Neuronal stem cell (in vitro differentiated cells): ENCODE measurements at regions not wholly inside any gene's neighbourhood (a gene's known extent, or its start where the extent isn't known, plus 50 kb on each side); places are given as distances from the start of the nearest gene placed in this dataset.
A peak's percentile ranks its signal among the peaks of the same experiment; 100 is the strongest.

Experiments
- DNase-seq: peaks from one replicate; pipeline ENCODE4 v3.0.0-alpha.2; 2013; ENCODE audit warnings: low spot score
- H2AFZ ChIP-seq: one replicate; pipeline ENCODE4 v1.6.1; 2013; ENCODE audit warnings: mild to moderate bottlenecking, low read length, inconsistent platforms
- H2AK5ac ChIP-seq: 2 replicates; pipeline ENCODE4 v1.6.1; 2013; ENCODE audit warnings: low read depth, mild to moderate bottlenecking, inconsistent platforms, low read length, moderate library complexity, mixed read lengths
- H2BK120ac ChIP-seq: 2 replicates; pipeline ENCODE4 v1.6.1; 2013; ENCODE audit warnings: low read depth, mild to moderate bottlenecking, inconsistent platforms, low read length, moderate library complexity, mixed read lengths
- H2BK12ac ChIP-seq: one replicate; pipeline ENCODE4 v1.6.1; 2013; ENCODE audit warnings: low read length, inconsistent platforms
- H2BK15ac ChIP-seq: 2 replicates; pipeline ENCODE4 v1.6.1; 2013; ENCODE audit warnings: mild to moderate bottlenecking, low read length, inconsistent platforms, mixed read lengths
- H2BK5ac ChIP-seq: one replicate; pipeline ENCODE4 v1.6.1; 2013; ENCODE audit warnings: inconsistent platforms, mild to moderate bottlenecking, low read length, moderate library complexity
- H3K14ac ChIP-seq: one replicate; pipeline ENCODE4 v1.6.1; 2013; ENCODE audit warnings: low read length, inconsistent platforms
- H3K18ac ChIP-seq: 2 replicates; pipeline ENCODE4 v1.6.1; 2013; ENCODE audit warnings: low read length, inconsistent platforms
- H3K23ac ChIP-seq: 2 replicates; pipeline ENCODE4 v1.6.1; 2013; ENCODE audit warnings: low read depth, mild to moderate bottlenecking, mixed read lengths, low read length, inconsistent platforms; ENCODE audit not compliant: poor library complexity
- H3K27ac ChIP-seq: replicated peaks from 3 replicates; pipeline ENCODE4 v1.5.1; 2013; ENCODE audit warnings: low read length, inconsistent platforms
- H3K27me3 ChIP-seq, 3 experiments: 2 replicates each; pipeline ENCODE4 v1.6.1; 2013; ENCODE audit warnings: low read length in 3 of 3, mild to moderate bottlenecking in 2 of 3, inconsistent platforms in 1 of 3, low read depth in 1 of 3, mixed read lengths in 1 of 3, moderate library complexity in 1 of 3; ENCODE audit not compliant: control insufficient read depth in 3 of 3, insufficient read depth in 3 of 3
- H3K36me3 ChIP-seq, 2 donors: replicated peaks in 1 of 2; 2 replicates each; pipeline ENCODE4 v1.6.1; 2013; ENCODE audit warnings: low read length in 2 of 2; ENCODE audit not compliant: control insufficient read depth in 2 of 2, insufficient read depth in 2 of 2
- H3K4ac ChIP-seq: 2 replicates; pipeline ENCODE4 v1.6.1; 2013; ENCODE audit warnings: inconsistent platforms, mild to moderate bottlenecking, low read length, moderate library complexity
- H3K4me1 ChIP-seq, 2 donors: 1 replicate in 1 of 2; 2 replicates in 1 of 2; pipeline ENCODE4 v1.6.1; 2013; ENCODE audit warnings: low read length in 2 of 2, low read depth in 1 of 2; ENCODE audit not compliant: control insufficient read depth in 2 of 2, insufficient read depth in 1 of 2
- H3K4me2 ChIP-seq: one replicate; pipeline ENCODE4 v1.6.1; 2013; ENCODE audit warnings: mild to moderate bottlenecking, low read length, inconsistent platforms; ENCODE audit not compliant: insufficient read depth, poor library complexity, severe bottlenecking
- H3K4me3 ChIP-seq, 2 donors: 2 replicates each; pipeline ENCODE4 v1.5.1; 2013; ENCODE audit warnings: low read length in 2 of 2, mild to moderate bottlenecking in 2 of 2, inconsistent platforms in 1 of 2, moderate library complexity in 1 of 2
- H3K79me1 ChIP-seq: one replicate; pipeline ENCODE4 v1.6.1; 2013; ENCODE audit warnings: low read depth, mild to moderate bottlenecking, inconsistent platforms, low read length, moderate library complexity
- H3K9ac ChIP-seq: one replicate; pipeline ENCODE4 v1.6.1; 2013; ENCODE audit warnings: mild to moderate bottlenecking, low read depth, low read length, inconsistent platforms; ENCODE audit not compliant: poor library complexity
- H3K9me3 ChIP-seq, 2 donors: replicated peaks in 1 of 2; 2 replicates each; pipeline versions ENCODE3 to v1.6.1; 2013; ENCODE audit warnings: low read length in 2 of 2, mild to moderate bottlenecking in 2 of 2, inconsistent platforms in 1 of 2, low read depth in 1 of 2, mixed read lengths in 1 of 2, moderate library complexity in 1 of 2; ENCODE audit not compliant: control insufficient read depth in 2 of 2, insufficient read depth in 1 of 2
- H4K8ac ChIP-seq: one replicate; pipeline ENCODE4 v1.6.1; 2013; ENCODE audit warnings: low read depth, mild to moderate bottlenecking, inconsistent platforms, low read length, moderate library complexity
- H4K91ac ChIP-seq: one replicate; pipeline ENCODE4 v1.6.1; 2013; ENCODE audit warnings: low read length, low read depth, mild to moderate bottlenecking, inconsistent platforms; ENCODE audit not compliant: poor library complexity
- WGBS, 2 donors: extraction: QIAGEN DNeasy Blood & Tissue Kit; methylation state at CpG; one replicate each; pipeline ENCODE4 v1.1.7; 2013; ENCODE audit warnings: missing lambda C conversion rate in 2 of 2, mixed read lengths in 1 of 2; ENCODE audit not compliant: insufficient read length in 2 of 2, insufficient replicate concordance in 1 of 2; ENCODE audit errors: extremely low coverage in 2 of 2; 5-methylcytosine and 5-hydroxymethylcytosine counted together

DNA sequence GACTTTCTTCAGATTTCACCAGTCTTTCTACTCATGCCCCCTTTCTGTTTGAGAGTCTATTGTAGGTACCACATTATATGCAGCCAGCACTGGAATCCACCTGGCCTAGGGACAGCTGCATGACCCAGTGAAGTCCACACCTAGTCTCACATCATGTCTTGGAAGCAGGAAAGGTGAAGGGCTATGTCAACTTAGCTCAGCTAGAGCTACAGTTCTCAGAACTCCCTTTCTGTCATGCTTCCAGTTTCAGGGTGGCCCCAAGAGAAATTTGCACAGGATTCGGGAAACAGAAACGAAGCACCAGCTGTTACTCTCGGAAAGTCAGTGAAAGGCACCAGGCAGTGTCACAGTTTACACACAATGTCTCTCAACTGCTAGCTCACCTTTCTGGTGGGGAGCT, 51.6 kb upstream of the NLRP1 start:
- no peaks in the 10 kb centered on the region for H3K27me3 ChIP-seq
- H3K4me1 ChIP-seq: peaks cover 0 to 5% of the 10 kb centered on the region in 2 donors
- H3K9ac ChIP-seq: no peak overlapping the region
- no peaks in the 10 kb centered on the region for H3K9me3 ChIP-seq
- H3K4ac ChIP-seq: no peak overlapping the region
- no peak overlapping the region for H2BK15ac ChIP-seq
- H4K91ac ChIP-seq: no peak overlapping the region
- no peak for DNase-seq
- H2AFZ ChIP-seq: no peak overlapping the region
- no peak overlapping the region for H3K27ac ChIP-seq
- no peaks in the 10 kb centered on the region for H3K36me3 ChIP-seq
- H4K8ac ChIP-seq: no peak overlapping the region
- H2BK12ac ChIP-seq: no peak overlapping the region
- H3K4me2 ChIP-seq: no peak overlapping the region
- H2AK5ac ChIP-seq: no peak overlapping the region
- H3K23ac ChIP-seq: no peak overlapping the region
- H2BK5ac ChIP-seq: no peak overlapping the region
- H2BK120ac ChIP-seq: no peak overlapping the region
- no peak overlapping the region for H3K14ac ChIP-seq
- no peak overlapping the region for H3K4me3 ChIP-seq
- no peak overlapping the region for H3K18ac ChIP-seq
- no CpG with 5 or more reads among the region's 3 CpGs for WGBS, 2 donors
- no peaks in the 10 kb centered on the region for H3K79me1 ChIP-seq

DNA sequence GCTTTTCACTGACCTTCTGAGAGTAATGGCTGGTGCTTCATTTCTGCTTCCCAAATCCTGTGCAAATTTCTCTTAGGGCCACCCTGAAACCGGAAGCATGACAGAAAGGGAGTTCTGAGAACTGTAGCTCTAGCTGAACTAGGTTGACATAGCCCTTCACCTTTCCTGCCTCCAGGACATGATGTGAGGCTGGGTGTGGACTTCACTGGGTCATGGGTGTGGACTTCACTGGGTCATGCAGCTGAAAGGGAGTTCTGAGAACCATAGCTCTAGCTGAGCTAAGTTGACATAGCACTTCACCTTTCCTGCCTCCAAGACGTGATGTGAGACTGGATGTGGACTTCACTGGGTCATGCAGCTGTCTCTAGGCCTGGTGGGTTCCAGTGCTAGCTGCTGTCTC, 54.3 kb upstream of the NLRP1 start:
- H3K36me3 ChIP-seq: no peaks in the 10 kb centered on the region
- H3K4me2 ChIP-seq: no peak overlapping the region
- no peak overlapping the region for H2BK120ac ChIP-seq
- no peak overlapping the region for H2BK5ac ChIP-seq
- H3K9me3 ChIP-seq: no peaks in the 10 kb centered on the region
- no peak overlapping the region for H3K14ac ChIP-seq
- H4K91ac ChIP-seq: no peak overlapping the region
- no peak overlapping the region for H3K4ac ChIP-seq
- no peak overlapping the region for H2BK12ac ChIP-seq
- WGBS, 2 donors: no CpG with 5 or more reads among the region's 2 CpGs
- H3K4me3 ChIP-seq: no peak overlapping the region
- no peak overlapping the region for H2BK15ac ChIP-seq
- H3K27me3 ChIP-seq: no peaks in the 10 kb centered on the region
- no peak overlapping the region for H2AK5ac ChIP-seq
- H3K27ac ChIP-seq: no peak overlapping the region
- H3K18ac ChIP-seq: peak overlapping the region; percentile 23
- no peak overlapping the region for H4K8ac ChIP-seq
- H3K4me1 ChIP-seq: peaks cover 0 to 5% of the 10 kb centered on the region in 2 donors
- DNase-seq: no peak
- no peak overlapping the region for H3K23ac ChIP-seq
- H2AFZ ChIP-seq: no peak overlapping the region
- no peaks in the 10 kb centered on the region for H3K79me1 ChIP-seq
- no peak overlapping the region for H3K9ac ChIP-seq

DNA sequence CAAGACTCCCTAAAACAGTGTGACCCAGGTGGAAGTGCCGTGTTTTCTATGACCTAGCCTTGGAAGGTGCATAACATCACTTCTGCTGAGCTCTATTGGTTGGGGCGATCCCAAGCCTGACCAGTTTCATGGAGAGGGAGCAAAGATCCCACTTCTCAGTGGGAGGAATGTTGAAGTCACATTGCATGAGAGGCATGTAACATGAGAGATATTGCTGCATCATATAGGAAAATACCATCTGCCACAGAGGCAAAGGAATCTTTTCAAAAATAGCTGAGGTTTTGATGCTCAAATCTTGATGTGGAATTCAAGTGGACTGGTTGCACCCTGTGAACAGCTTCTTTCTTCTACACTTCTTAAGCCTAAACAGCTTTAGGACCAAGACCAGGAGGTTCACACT, 56.4 kb upstream of the NLRP1 start:
- Histone ChIP-seq H2BK12ac (no peak overlapping the region), H3K4me1 (peaks cover 0 to 5% of the 10 kb centered on the region in 2 donors), H2AK5ac (no peak overlapping the region), H2BK15ac (no peak overlapping the region), H3K27ac (no peak overlapping the region), H2BK120ac (no peak overlapping the region), H3K79me1 (no peaks in the 10 kb centered on the region), H3K36me3 (no peaks in the 10 kb centered on the region), H4K91ac (no peak overlapping the region), H3K4me3 (no peak overlapping the region), H3K4me2 (no peak overlapping the region), H3K9ac (no peak overlapping the region), H3K9me3 (no peaks in the 10 kb centered on the region), H2BK5ac (no peak overlapping the region), H3K18ac (no peak overlapping the region), H3K27me3 (no peaks in the 10 kb centered on the region), H3K4ac (no peak overlapping the region), H3K23ac (no peak overlapping the region), H4K8ac (no peak overlapping the region), H2AFZ (no peak overlapping the region), H3K14ac (no peak overlapping the region)
- WGBS, 2 donors: no CpG with 5 or more reads among the region's 2 CpGs
- DNase-seq: no peak

DNA sequence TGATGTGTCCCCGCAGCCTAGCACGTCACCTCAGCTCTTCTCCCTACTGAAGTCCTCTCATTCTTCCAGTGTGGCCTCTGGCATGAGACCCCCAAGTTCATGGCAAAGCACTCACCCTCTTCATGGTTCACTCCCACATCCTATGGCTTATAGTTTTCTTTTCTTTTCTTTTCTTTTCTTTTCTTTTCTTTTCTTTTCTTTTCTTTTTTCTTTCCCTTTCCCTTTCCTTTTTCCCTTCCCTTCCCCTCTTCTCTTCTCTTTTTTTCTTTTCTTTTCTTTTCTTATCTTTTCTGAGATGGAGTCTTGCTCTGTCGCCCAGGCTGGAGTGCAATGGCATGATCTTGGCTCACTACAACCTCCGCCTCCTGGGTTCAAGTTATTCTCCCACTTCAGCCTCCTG, 58.4 kb upstream of the NLRP1 start:
- no peak overlapping the region for H2BK12ac ChIP-seq
- H3K4me1 ChIP-seq: peaks cover 0 to 5% of the 10 kb centered on the region in 2 donors
- no peak overlapping the region for H3K14ac ChIP-seq
- H2BK15ac ChIP-seq: no peak overlapping the region
- H3K36me3 ChIP-seq: no peaks in the 10 kb centered on the region
- no peaks in the 10 kb centered on the region for H3K27me3 ChIP-seq
- no peak overlapping the region for H3K27ac ChIP-seq
- H3K9ac ChIP-seq: no peak overlapping the region
- no peaks in the 10 kb centered on the region for H3K79me1 ChIP-seq
- H3K18ac ChIP-seq: no peak overlapping the region
- WGBS, 2 donors: no CpG with 5 or more reads among the region's 4 CpGs
- no peak overlapping the region for H2AFZ ChIP-seq
- no peaks in the 10 kb centered on the region for H3K9me3 ChIP-seq
- H3K4me3 ChIP-seq: no peak overlapping the region
- H2AK5ac ChIP-seq: peak overlapping the region; percentile 74
- no peak overlapping the region for H2BK120ac ChIP-seq
- no peak overlapping the region for H3K23ac ChIP-seq
- no peak for DNase-seq
- H4K8ac ChIP-seq: no peak overlapping the region
- H4K91ac ChIP-seq: no peak overlapping the region
- no peak overlapping the region for H3K4me2 ChIP-seq
- no peak overlapping the region for H2BK5ac ChIP-seq
- no peak overlapping the region for H3K4ac ChIP-seq
